ENCODE measurements at regions not wholly inside any gene's neighbourhood (a gene's known extent, or its start where the extent isn't known, plus 50 kb on each side); places are given as distances from the start of the nearest gene placed in this dataset.

GRCh38 chr22:49052023-49052538 lies 775.6 kb downstream of the BRD1 start:
- H3K9me3 ChIP-seq (ENCODE audit: control insufficient read depth in 1 of 2, insufficient read depth in 1 of 2, low read depth in 1 of 2, low read length in 2 of 2), result no peaks in the 10 kb centered on the region
- H3K79me2 ChIP-seq (ENCODE audit: insufficient read depth, low read length), result no peaks in the 10 kb centered on the region
- BruUV-seq (replicated peaks), result no TSS peak
- intact Hi-C loops (cut with micrococcal nuclease), result no loop called here
- ChIA-PET POLR2A (no interaction called here), CTCF (no interaction called here), RAD21 (ENCODE audit: low non-redundant PET in 1 of 2, low total read pairs in 2 of 2, uncharacterized antibody in 2 of 2, unreplicated experiment in 2 of 2) (no interaction called here)
- DNase-seq (ENCODE audit: low read depth, low spot score), result no peak
- H3K27ac ChIP-seq (ENCODE audit: low read depth, low read length), result no peak overlapping the region
- no peak overlapping the region for H3K9ac ChIP-seq (ENCODE audit: low read length)
- no peaks in the 10 kb centered on the region for H3K4me1 ChIP-seq (ENCODE audit: control insufficient read depth in 1 of 2, insufficient read depth in 2 of 2, low read length in 2 of 2)
- no peak for ATAC-seq
- no peak for TF ChIP-seq ATF3 (IDR thresholded peaks at IDR 0.05)
- no peak for TF ChIP-seq REST (IDR thresholded peaks at IDR 0.05; ENCODE audit: low read depth)
- no peak for TF ChIP-seq SP1 (IDR thresholded peaks at IDR 0.05; ENCODE audit: low read depth)
- TF ChIP-seq YY1 (IDR thresholded peaks at IDR 0.05; ENCODE audit: extremely low read depth, insufficient replicate concordance, low read depth, low read length), result no peak
- TF ChIP-seq ZBTB33 (IDR thresholded peaks at IDR 0.05; ENCODE audit: extremely low read depth, insufficient replicate concordance, low read length), result no peak
- TF ChIP-seq ELF1 (IDR thresholded peaks at IDR 0.05; ENCODE audit: borderline replicate concordance, low read depth), result no peak
- no peak for TF ChIP-seq EZH2phosphoT487 (IDR thresholded peaks at IDR 0.05; ENCODE audit: borderline replicate concordance)
- TF ChIP-seq ZNF274 (IDR thresholded peaks at IDR 0.05; ENCODE audit: low read depth, low read length), result no peak
- no peak for TF ChIP-seq ZFX (IDR thresholded peaks at IDR 0.05)
- no peak for TF ChIP-seq JUND (IDR thresholded peaks at IDR 0.05)
- no peak for TF ChIP-seq EZH2 (IDR thresholded peaks at IDR 0.05)
- no peak for TF ChIP-seq MAX (IDR thresholded peaks at IDR 0.05)
- no peak for TF ChIP-seq CBX3 (IDR thresholded peaks at IDR 0.05; ENCODE audit: low read depth)
- no peak for TF ChIP-seq CEBPB (IDR thresholded peaks at IDR 0.05; ENCODE audit: low read depth)
- TF ChIP-seq POLR2A (IDR thresholded peaks at IDR 0.05; ENCODE audit: borderline replicate concordance, extremely low read depth, insufficient read depth, insufficient read length), result no peak
- H3K36me3 ChIP-seq (ENCODE audit: control insufficient read depth in 1 of 2, insufficient read depth in 2 of 2, low read length in 2 of 2), result no peaks in the 10 kb centered on the region
- no peaks in the 10 kb centered on the region for H4K20me1 ChIP-seq (ENCODE audit: insufficient read depth)
- H2AFZ ChIP-seq (ENCODE audit: low read depth, low read length, poor library complexity, severe bottlenecking), result no peak overlapping the region
- H3K4me3 ChIP-seq (replicated peaks in 1 of 2; ENCODE audit: low read depth in 1 of 2, low read length in 2 of 2), result no peak overlapping the region
- H3K9me2 ChIP-seq (ENCODE audit: insufficient read depth), result no peaks in the 10 kb centered on the region
- peaks cover 53% of the 10 kb centered on the region for H3K27me3 ChIP-seq (ENCODE audit: insufficient read depth, low read length)
- H3K4me2 ChIP-seq (ENCODE audit: low read length), result no peak overlapping the region
